HFFc6 (cell line): ENCODE measurements at regions not wholly inside any gene's neighbourhood (a gene's known extent, or its start where the extent isn't known, plus 50 kb on each side); places are given as distances from the start of the nearest gene placed in this dataset.
"Not testable (repeated sequence)": the region's sequence is repeated elsewhere in the genome, so short reads cannot be mapped to it uniquely, and the experiment has no call there.

Source experiments
- DNase-seq: peaks from one replicate; pipeline ENCODE4 v3.0.0-alpha.2; 2018
- H3K27ac Mint-ChIP-seq: 2 replicates; pipeline ENCODE4 v1.8.0; 2020; ENCODE audit warnings: mild to moderate bottlenecking, mixed read lengths
- H3K27me3 Mint-ChIP-seq: 2 replicates; pipeline ENCODE4 v1.8.0; 2021; ENCODE audit warnings: mild to moderate bottlenecking, moderate library complexity, mixed read lengths; ENCODE audit not compliant: insufficient read depth
- H3K36me3 Mint-ChIP-seq: 2 replicates; pipeline ENCODE4 v1.8.0; 2021; ENCODE audit warnings: low read depth, mixed read lengths
- H3K4me1 Mint-ChIP-seq: 2 replicates; pipeline ENCODE4 v1.8.0; 2020; ENCODE audit warnings: low read depth, mixed read lengths
- H3K4me3 Mint-ChIP-seq: 2 replicates; pipeline ENCODE4 v1.8.0; 2020; ENCODE audit warnings: mild to moderate bottlenecking, moderate library complexity, mixed read lengths
- H3K9me3 Mint-ChIP-seq: 2 replicates; pipeline ENCODE4 v1.8.0; 2020; ENCODE audit warnings: mild to moderate bottlenecking, mixed read lengths
- TF ChIP-seq, protein P1 (sequence below): fragments of 200-600 bp; sonication (generic); IDR thresholded peaks from 2 replicates; pipeline ENCODE4 v1.5.0; 2021; ENCODE audit warnings: antibody characterized with exemption, mild to moderate bottlenecking

DNA sequence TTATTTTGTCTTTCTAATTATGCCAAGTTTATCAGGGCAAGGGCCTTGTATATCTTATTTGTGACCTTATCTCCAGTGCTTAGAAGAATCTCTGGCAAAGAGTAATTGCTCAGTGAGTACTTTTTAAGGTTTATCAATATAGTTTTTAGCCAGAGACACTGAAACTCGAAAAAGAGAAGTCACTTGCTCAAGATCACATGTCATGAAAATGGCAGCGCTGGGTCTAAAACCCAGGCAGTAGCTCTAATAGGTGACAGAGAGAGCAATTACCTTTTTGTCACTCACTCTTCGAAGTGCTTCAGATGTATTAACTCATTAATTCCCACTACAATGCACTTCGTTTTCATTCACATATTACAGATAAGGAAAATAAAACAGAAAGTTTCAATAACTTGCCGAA lies 667.5 kb downstream of the DOK5 start:
- Mint-ChIP-seq H3K27ac (no peak overlapping the region), H3K36me3 (no peaks in the 10 kb centered on the region), H3K4me3 (no peak overlapping the region), H3K9me3 (peaks cover 21% of the 10 kb centered on the region), H3K4me1 (no peaks in the 10 kb centered on the region), H3K27me3 (no peaks in the 10 kb centered on the region)
- TF ChIP-seq, protein P1, sequence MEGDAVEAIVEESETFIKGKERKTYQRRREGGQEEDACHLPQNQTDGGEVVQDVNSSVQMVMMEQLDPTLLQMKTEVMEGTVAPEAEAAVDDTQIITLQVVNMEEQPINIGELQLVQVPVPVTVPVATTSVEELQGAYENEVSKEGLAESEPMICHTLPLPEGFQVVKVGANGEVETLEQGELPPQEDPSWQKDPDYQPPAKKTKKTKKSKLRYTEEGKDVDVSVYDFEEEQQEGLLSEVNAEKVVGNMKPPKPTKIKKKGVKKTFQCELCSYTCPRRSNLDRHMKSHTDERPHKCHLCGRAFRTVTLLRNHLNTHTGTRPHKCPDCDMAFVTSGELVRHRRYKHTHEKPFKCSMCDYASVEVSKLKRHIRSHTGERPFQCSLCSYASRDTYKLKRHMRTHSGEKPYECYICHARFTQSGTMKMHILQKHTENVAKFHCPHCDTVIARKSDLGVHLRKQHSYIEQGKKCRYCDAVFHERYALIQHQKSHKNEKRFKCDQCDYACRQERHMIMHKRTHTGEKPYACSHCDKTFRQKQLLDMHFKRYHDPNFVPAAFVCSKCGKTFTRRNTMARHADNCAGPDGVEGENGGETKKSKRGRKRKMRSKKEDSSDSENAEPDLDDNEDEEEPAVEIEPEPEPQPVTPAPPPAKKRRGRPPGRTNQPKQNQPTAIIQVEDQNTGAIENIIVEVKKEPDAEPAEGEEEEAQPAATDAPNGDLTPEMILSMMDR, result no peak
- DNase-seq, result no peak

DNA sequence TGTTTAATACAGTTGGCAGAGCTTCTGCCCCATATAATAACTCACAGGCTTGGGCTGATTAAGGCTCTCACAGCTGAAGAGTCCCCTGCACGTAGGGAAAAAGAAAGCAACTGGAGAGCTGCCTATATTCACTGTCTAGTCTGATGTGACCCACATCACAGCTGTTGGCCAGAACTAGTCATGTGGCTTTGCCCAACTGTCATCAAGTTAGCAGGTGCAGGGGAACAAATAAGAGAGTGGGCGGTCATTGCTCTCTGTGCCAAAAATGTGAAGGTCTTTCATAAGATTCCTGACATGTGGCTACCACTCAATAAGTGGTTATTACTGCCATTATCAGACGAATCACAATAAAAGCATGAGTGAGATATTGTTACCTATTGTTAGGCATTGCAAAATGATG lies 665.2 kb downstream of the DOK5 start:
- no peak overlapping the region for H3K27ac Mint-ChIP-seq
- TF ChIP-seq, protein P1, result no peak
- no peak for DNase-seq
- H3K27me3 Mint-ChIP-seq, result no peaks in the 10 kb centered on the region
- H3K4me3 Mint-ChIP-seq, result no peak overlapping the region
- H3K9me3 Mint-ChIP-seq, result peaks cover 27% of the 10 kb centered on the region
- no peaks in the 10 kb centered on the region for H3K4me1 Mint-ChIP-seq
- H3K36me3 Mint-ChIP-seq, result no peaks in the 10 kb centered on the region

DNA sequence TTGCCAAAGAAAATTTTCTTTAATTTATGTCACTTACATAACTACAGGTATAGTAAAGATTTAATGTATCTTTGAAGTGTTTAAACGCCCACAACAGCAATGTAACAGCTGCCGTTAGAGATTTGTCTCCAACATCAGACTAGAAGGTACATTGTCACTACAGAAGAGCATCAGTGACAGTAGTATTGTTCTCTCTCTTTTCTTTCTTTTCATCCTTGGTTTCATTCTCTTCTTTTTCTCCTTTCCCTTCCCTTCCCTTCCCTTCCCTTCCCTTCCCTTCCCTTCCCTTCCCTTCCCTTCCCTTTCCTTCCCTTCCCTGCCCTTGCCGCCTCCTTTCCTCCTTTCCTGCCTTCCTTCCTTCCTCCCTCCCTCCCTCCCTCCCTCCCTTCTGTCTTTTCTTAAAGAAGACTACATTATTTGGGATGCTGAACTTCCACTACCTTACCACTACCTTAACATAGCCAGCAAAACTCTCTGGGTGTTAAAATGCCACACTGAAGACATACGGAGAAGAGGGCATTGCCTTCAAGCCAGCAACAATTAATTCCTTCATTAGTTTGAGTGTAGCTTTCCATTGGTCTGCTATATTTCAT lies 663.9 kb downstream of the DOK5 start:
- Mint-ChIP-seq H3K36me3 (no peaks in the 10 kb centered on the region), H3K4me1 (no peaks in the 10 kb centered on the region), H3K9me3 (peaks cover 18% of the 10 kb centered on the region), H3K27me3 (no peaks in the 10 kb centered on the region; the same call in 1 of the 2 replicates), H3K4me3 (no peak overlapping the region), H3K27ac (no peak overlapping the region)
- no peak for DNase-seq
- TF ChIP-seq, protein P1, result no peak

DNA sequence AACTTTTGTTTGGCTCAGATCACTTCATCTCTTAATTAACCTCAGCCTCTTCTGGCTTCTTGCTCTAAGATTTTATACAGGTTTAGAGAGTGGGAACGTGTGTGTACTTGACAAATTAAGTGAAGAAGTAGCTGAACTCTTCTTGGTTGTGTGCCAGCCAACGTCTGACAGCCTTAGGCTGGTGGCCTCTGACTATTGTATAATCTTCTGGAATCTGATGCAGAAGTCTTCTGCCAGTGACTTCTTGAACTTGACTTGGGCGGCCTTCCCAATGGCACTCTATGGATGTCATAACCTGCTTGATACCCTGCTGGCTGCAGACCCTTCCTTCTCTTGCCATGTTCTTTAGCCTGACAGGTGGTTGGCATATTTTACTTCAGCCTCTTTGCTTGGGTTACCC lies 660.5 kb downstream of the DOK5 start:
- H3K27me3 Mint-ChIP-seq, result peaks cover 2% of the 10 kb centered on the region; the same call in 1 of the 2 replicates
- H3K4me3 Mint-ChIP-seq, result no peak overlapping the region
- H3K36me3 Mint-ChIP-seq, result no peaks in the 10 kb centered on the region
- H3K9me3 Mint-ChIP-seq, result peaks cover 35% of the 10 kb centered on the region
- TF ChIP-seq, protein P1, result no peak
- no peaks in the 10 kb centered on the region for H3K4me1 Mint-ChIP-seq
- DNase-seq, result no peak
- no peak overlapping the region for H3K27ac Mint-ChIP-seq

DNA sequence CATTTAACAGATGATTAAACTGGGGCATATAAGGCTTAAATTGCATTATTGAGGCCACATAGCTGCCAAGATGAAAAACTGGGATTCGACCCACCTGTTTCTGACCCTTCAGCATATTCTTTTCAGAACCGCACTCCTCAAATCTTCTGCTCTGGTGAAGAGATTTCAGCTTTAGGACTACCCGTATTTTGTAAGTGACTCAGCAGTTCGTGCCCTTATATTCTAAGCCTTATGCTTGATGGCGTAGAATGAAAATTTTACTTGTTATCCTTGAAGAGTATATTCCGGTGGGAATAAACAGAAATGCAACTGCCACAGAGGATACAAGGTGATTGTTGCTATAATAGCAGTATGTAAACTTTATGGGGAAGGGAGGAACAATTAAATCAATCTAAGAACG lies 657.1 kb downstream of the DOK5 start:
- Mint-ChIP-seq H3K4me3 (no peak overlapping the region), H3K9me3 (peaks cover 34% of the 10 kb centered on the region), H3K27ac (no peak overlapping the region), H3K4me1 (no peaks in the 10 kb centered on the region), H3K36me3 (no peaks in the 10 kb centered on the region), H3K27me3 (peaks cover 2% of the 10 kb centered on the region; the same call in 1 of the 2 replicates)
- DNase-seq, result no peak
- TF ChIP-seq, protein P1, result no peak

DNA sequence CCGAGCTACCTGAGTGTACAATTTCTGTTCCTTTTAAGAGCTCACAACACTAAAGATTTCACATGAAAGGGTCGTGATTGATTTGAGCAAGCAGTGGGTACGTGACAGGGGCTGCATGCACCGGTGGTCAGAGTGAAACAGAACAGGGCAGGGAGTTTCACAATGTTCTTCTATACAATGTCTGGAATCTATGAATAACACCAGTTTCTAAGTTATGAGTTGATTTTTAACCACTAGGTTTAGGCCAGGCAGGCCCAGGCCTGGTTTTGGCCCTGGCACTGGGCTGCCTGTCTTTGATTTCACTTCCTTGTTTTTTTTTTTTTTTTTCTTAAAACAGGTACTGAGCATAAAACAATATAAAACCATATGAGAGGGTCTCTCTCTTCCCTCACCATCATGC lies 642.2 kb downstream of the DOK5 start:
- peaks cover 32% of the 10 kb centered on the region for H3K9me3 Mint-ChIP-seq
- not testable (repeated sequence) for DNase-seq, H3K4me3 Mint-ChIP-seq, H3K36me3 Mint-ChIP-seq, H3K27me3 Mint-ChIP-seq, H3K4me1 Mint-ChIP-seq, H3K27ac Mint-ChIP-seq
